ENCODE measurements at regions not wholly inside any gene's neighbourhood (a gene's known extent, or its start where the extent isn't known, plus 50 kb on each side); places are given as distances from the start of the nearest gene placed in this dataset.

- no peak overlapping the region for H3K4me3 Mint-ChIP-seq
These were observed 494.3 kb downstream of the EPHA4 start for GRCh38 chr2:221077799-221078198.

GRCh38 chr2:221085341-221085900, 486.7 kb downstream of the EPHA4 start:
- ChIA-PET CTCF (no interaction called here), POLR2A (no interaction called here)
- no peaks in the 10 kb centered on the region for H3K27me3 Mint-ChIP-seq (ENCODE audit: low read depth)
- H3K4me1 Mint-ChIP-seq (ENCODE audit: low read depth), result no peaks in the 10 kb centered on the region
- H3K9me3 Mint-ChIP-seq (ENCODE audit: insufficient read depth), result no peaks in the 10 kb centered on the region
- no peak overlapping the region for H3K4me3 Mint-ChIP-seq
- no peaks in the 10 kb centered on the region for H3K36me3 Mint-ChIP-seq (ENCODE audit: low read depth)
- ATAC-seq, result no peak
- H3K27ac Mint-ChIP-seq, result no peak overlapping the region
- no peak for DNase-seq

More at GRCh38 chr2:221077799-221078198, 494.3 kb downstream of the EPHA4 start:
- Mint-ChIP-seq H3K27me3 (ENCODE audit: low read depth) (peaks cover 2% of the 10 kb centered on the region), H3K36me3 (ENCODE audit: low read depth) (no peaks in the 10 kb centered on the region), H3K27ac (no peak overlapping the region), H3K9me3 (ENCODE audit: insufficient read depth) (no peaks in the 10 kb centered on the region), H3K4me1 (ENCODE audit: low read depth) (no peaks in the 10 kb centered on the region)
- ATAC-seq, result no peak
- DNase-seq, result no peak
- ChIA-PET POLR2A (no interaction called here), CTCF (no interaction called here)

GRCh38 chr2:221085936-221086335, 486.2 kb downstream of the EPHA4 start:
- H3K4me1 Mint-ChIP-seq (ENCODE audit: low read depth), result no peaks in the 10 kb centered on the region
- no peak overlapping the region for H3K4me3 Mint-ChIP-seq
- CTCF ChIA-PET, result no interaction called here
- DNase-seq, result no peak
- H3K27ac Mint-ChIP-seq, result no peak overlapping the region
- ATAC-seq, result no peak
- POLR2A ChIA-PET, result no interaction called here
- H3K27me3 Mint-ChIP-seq (ENCODE audit: low read depth), result no peaks in the 10 kb centered on the region
- H3K9me3 Mint-ChIP-seq (ENCODE audit: insufficient read depth), result no peaks in the 10 kb centered on the region
- H3K36me3 Mint-ChIP-seq (ENCODE audit: low read depth), result no peaks in the 10 kb centered on the region

GRCh38 chr2:221087779-221088178, 484.3 kb downstream of the EPHA4 start:
- ChIA-PET POLR2A (no interaction called here), CTCF (no interaction called here)
- H3K4me1 Mint-ChIP-seq (ENCODE audit: low read depth), result no peaks in the 10 kb centered on the region
- no peak for ATAC-seq
- no peaks in the 10 kb centered on the region for H3K36me3 Mint-ChIP-seq (ENCODE audit: low read depth)
- DNase-seq, result no peak
- no peaks in the 10 kb centered on the region for H3K9me3 Mint-ChIP-seq (ENCODE audit: insufficient read depth)
- H3K27me3 Mint-ChIP-seq (ENCODE audit: low read depth), result no peaks in the 10 kb centered on the region
- no peak overlapping the region for H3K4me3 Mint-ChIP-seq
- no peak overlapping the region for H3K27ac Mint-ChIP-seq

- no peak overlapping the region for H3K27ac Mint-ChIP-seq
- no peaks in the 10 kb centered on the region for H3K9me3 Mint-ChIP-seq (ENCODE audit: insufficient read depth)
- no peaks in the 10 kb centered on the region for H3K36me3 Mint-ChIP-seq (ENCODE audit: low read depth)
- DNase-seq (no peak), ATAC-seq (no peak)
- CTCF ChIA-PET, result no interaction called here
- no peaks in the 10 kb centered on the region for H3K4me1 Mint-ChIP-seq (ENCODE audit: low read depth)
- H3K4me3 Mint-ChIP-seq, result no peak overlapping the region
- POLR2A ChIA-PET, result no interaction called here
- no peaks in the 10 kb centered on the region for H3K27me3 Mint-ChIP-seq (ENCODE audit: low read depth)
These were observed 483.6 kb downstream of the EPHA4 start for GRCh38 chr2:221088506-221088905.

- Mint-ChIP-seq H3K9me3 (ENCODE audit: insufficient read depth) (no peaks in the 10 kb centered on the region), H3K4me1 (ENCODE audit: low read depth) (no peaks in the 10 kb centered on the region), H3K27me3 (ENCODE audit: low read depth) (no peaks in the 10 kb centered on the region), H3K27ac (no peak overlapping the region), H3K4me3 (no peak overlapping the region), H3K36me3 (ENCODE audit: low read depth) (no peaks in the 10 kb centered on the region)
- ATAC-seq (no peak), DNase-seq (no peak)
- POLR2A ChIA-PET, result no interaction called here
- CTCF ChIA-PET, result no interaction called here
These were observed 476.7 kb downstream of the EPHA4 start for GRCh38 chr2:221095356-221095755.

- Mint-ChIP-seq H3K27ac (no peak overlapping the region), H3K27me3 (ENCODE audit: low read depth) (no peaks in the 10 kb centered on the region), H3K4me3 (no peak overlapping the region), H3K4me1 (ENCODE audit: low read depth) (no peaks in the 10 kb centered on the region), H3K9me3 (ENCODE audit: insufficient read depth) (no peaks in the 10 kb centered on the region), H3K36me3 (ENCODE audit: low read depth) (no peaks in the 10 kb centered on the region)
- POLR2A ChIA-PET, result no interaction called here
- CTCF ChIA-PET, result no interaction called here
- no peak for DNase-seq
- ATAC-seq, result no peak
These were observed 475.2 kb downstream of the EPHA4 start for GRCh38 chr2:221096706-221097567.

GRCh38 chr2:221097568-221097915, 474.6 kb downstream of the EPHA4 start:
- ChIA-PET CTCF (no interaction called here), POLR2A (no interaction called here)

GRCh38 chr2:221097949-221098348, 474.2 kb downstream of the EPHA4 start:
- no peaks in the 10 kb centered on the region for H3K4me1 Mint-ChIP-seq (ENCODE audit: low read depth)
- H3K9me3 Mint-ChIP-seq (ENCODE audit: insufficient read depth), result no peaks in the 10 kb centered on the region
- no peak overlapping the region for H3K4me3 Mint-ChIP-seq
- DNase-seq (no peak), ATAC-seq (no peak)
- CTCF ChIA-PET, result no interaction called here
- POLR2A ChIA-PET, result no interaction called here
- no peaks in the 10 kb centered on the region for H3K27me3 Mint-ChIP-seq (ENCODE audit: low read depth)
- H3K27ac Mint-ChIP-seq, result no peak overlapping the region
- H3K36me3 Mint-ChIP-seq (ENCODE audit: low read depth), result no peaks in the 10 kb centered on the region

More at GRCh38 chr2:221097568-221097915, 474.6 kb downstream of the EPHA4 start:
- H3K36me3 Mint-ChIP-seq (ENCODE audit: low read depth), result no peaks in the 10 kb centered on the region
- no peaks in the 10 kb centered on the region for H3K9me3 Mint-ChIP-seq (ENCODE audit: insufficient read depth)
- H3K27ac Mint-ChIP-seq, result no peak overlapping the region
- ATAC-seq (no peak), DNase-seq (no peak)
- H3K27me3 Mint-ChIP-seq (ENCODE audit: low read depth), result no peaks in the 10 kb centered on the region
- no peaks in the 10 kb centered on the region for H3K4me1 Mint-ChIP-seq (ENCODE audit: low read depth)
- H3K4me3 Mint-ChIP-seq, result no peak overlapping the region

- POLR2A ChIA-PET, result no interaction called here
- ATAC-seq, result no peak
- DNase-seq, result no peak
- peaks cover 2% of the 10 kb centered on the region for H3K4me1 Mint-ChIP-seq (ENCODE audit: low read depth)
- no peaks in the 10 kb centered on the region for H3K36me3 Mint-ChIP-seq (ENCODE audit: low read depth)
- H3K27ac Mint-ChIP-seq, result no peak overlapping the region
- H3K9me3 Mint-ChIP-seq (ENCODE audit: insufficient read depth), result no peaks in the 10 kb centered on the region
- CTCF ChIA-PET, result no interaction called here
- H3K4me3 Mint-ChIP-seq, result no peak overlapping the region
- no peaks in the 10 kb centered on the region for H3K27me3 Mint-ChIP-seq (ENCODE audit: low read depth)
These were observed 471.5 kb downstream of the EPHA4 start for GRCh38 chr2:221100467-221101089.

GRCh38 chr2:221102896-221103688, 469.0 kb downstream of the EPHA4 start:
- Mint-ChIP-seq H3K9me3 (ENCODE audit: insufficient read depth) (no peaks in the 10 kb centered on the region), H3K4me3 (no peak overlapping the region), H3K4me1 (ENCODE audit: low read depth) (peaks cover 2% of the 10 kb centered on the region), H3K27ac (no peak overlapping the region), H3K36me3 (ENCODE audit: low read depth) (no peaks in the 10 kb centered on the region), H3K27me3 (ENCODE audit: low read depth) (no peaks in the 10 kb centered on the region)
- DNase-seq, result no peak
- POLR2A ChIA-PET, result no interaction called here
- CTCF ChIA-PET, result no interaction called here
- no peak for ATAC-seq

- H3K4me3 Mint-ChIP-seq, result no peak overlapping the region
- peaks cover 2% of the 10 kb centered on the region for H3K4me1 Mint-ChIP-seq (ENCODE audit: low read depth)
- H3K9me3 Mint-ChIP-seq (ENCODE audit: insufficient read depth), result no peaks in the 10 kb centered on the region
- ChIA-PET POLR2A (no interaction called here), CTCF (no interaction called here)
- DNase-seq (no peak), ATAC-seq (no peak)
- no peaks in the 10 kb centered on the region for H3K27me3 Mint-ChIP-seq (ENCODE audit: low read depth)
- no peak overlapping the region for H3K27ac Mint-ChIP-seq
- H3K36me3 Mint-ChIP-seq (ENCODE audit: low read depth), result no peaks in the 10 kb centered on the region
These were observed 468.2 kb downstream of the EPHA4 start for GRCh38 chr2:221103930-221104329.
